D721Med (cell line): ENCODE measurements at regions not wholly inside any gene's neighbourhood (a gene's known extent, or its start where the extent isn't known, plus 50 kb on each side); places are given as distances from the start of the nearest gene placed in this dataset.

Experiments
- DNase-seq: peaks from one replicate; pipeline ENCODE4 v3.0.0; 2011; ENCODE audit warnings: low spot score; ENCODE audit not compliant: insufficient read length
- FAIRE-seq: peaks from 2 replicates; lab custom pipeline; 2011; peaks lifted over from hg19 to GRCh38; lab: Jason Lieb, UNC
- TF ChIP-seq, protein P1 (sequence below): IDR thresholded peaks from 2 replicates; pipeline ENCODE4 v1.5.1; 2012; ENCODE audit warnings: mild to moderate bottlenecking, control low read depth; ENCODE audit not compliant: insufficient read depth; ENCODE audit errors: missing control alignments

DNA sequence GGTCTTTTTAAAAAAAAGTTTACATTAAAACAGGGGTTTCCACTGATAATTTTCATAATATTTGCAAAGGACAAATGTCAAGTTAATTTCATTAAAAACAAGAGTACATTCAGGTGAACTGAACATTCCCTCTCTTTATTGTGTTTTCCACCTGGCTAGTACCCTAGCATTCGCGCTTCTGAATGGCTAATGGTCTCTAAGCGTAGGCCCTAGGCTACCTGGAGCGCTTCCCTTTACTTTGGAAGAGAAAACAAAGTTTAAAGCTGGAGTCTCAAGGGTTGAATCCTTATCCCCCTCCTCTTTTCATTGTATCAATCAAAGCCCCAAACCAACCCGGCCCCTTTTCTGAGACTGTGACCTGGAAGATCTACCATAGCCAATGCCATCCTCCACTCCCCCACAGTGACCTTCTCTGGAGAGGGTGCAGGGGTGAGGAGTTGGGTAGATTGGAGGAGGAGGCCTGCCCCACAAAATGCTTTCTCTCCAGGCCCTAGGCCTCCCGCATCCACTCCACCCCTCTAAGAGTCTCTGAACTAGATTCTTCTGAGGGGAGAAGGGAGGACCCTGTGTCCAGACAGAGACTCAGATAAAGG lies 73.3 kb upstream of the TBCA start:
- DNase-seq (no peak), FAIRE-seq (no peak)
- TF ChIP-seq, protein P1, sequence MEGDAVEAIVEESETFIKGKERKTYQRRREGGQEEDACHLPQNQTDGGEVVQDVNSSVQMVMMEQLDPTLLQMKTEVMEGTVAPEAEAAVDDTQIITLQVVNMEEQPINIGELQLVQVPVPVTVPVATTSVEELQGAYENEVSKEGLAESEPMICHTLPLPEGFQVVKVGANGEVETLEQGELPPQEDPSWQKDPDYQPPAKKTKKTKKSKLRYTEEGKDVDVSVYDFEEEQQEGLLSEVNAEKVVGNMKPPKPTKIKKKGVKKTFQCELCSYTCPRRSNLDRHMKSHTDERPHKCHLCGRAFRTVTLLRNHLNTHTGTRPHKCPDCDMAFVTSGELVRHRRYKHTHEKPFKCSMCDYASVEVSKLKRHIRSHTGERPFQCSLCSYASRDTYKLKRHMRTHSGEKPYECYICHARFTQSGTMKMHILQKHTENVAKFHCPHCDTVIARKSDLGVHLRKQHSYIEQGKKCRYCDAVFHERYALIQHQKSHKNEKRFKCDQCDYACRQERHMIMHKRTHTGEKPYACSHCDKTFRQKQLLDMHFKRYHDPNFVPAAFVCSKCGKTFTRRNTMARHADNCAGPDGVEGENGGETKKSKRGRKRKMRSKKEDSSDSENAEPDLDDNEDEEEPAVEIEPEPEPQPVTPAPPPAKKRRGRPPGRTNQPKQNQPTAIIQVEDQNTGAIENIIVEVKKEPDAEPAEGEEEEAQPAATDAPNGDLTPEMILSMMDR, result no peak

DNA sequence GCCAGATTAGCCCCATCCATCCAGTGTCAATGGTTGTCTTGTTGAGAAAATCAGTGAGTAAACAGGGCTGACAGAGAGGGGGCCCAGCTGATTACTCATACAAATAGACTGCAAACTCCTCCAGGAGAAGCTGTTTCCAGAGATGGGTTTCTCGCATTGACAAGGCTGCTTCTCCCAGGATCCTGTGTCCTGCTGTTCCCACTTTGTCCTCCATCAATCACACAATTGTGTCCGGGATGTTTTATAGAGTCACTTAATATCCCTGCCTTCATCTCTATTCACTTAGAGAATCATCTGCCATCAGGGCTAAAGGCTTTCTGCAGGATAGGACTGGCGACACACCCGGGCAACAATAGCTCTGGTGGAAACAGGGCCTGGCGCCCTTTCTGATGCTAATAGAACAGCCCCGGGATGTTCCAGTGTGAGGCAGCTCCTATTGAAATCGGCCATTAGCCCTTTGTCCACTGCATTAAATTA lies 71.7 kb upstream of the TBCA start:
- TF ChIP-seq, protein P1, result no peak
- no peak for FAIRE-seq
- no peak for DNase-seq

DNA sequence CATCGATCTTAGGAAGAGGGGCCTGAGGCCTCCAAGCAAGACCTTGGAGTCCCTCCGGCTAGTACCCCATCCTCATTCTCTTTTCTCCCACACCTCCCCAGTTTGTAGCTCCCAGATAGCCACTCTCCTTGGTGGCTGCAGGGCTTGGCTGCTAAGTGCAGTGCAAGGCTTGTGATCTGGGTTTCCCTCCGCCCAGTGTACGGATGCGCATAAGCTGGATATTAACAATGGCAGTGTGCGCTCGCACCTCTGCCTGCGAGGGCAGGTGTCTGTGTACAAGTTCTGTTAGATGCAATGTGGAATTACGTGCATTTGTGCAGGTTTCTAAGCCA lies 71.0 kb upstream of the TBCA start:
- FAIRE-seq, result no peak
- TF ChIP-seq, protein P1, result no peak

DNA sequence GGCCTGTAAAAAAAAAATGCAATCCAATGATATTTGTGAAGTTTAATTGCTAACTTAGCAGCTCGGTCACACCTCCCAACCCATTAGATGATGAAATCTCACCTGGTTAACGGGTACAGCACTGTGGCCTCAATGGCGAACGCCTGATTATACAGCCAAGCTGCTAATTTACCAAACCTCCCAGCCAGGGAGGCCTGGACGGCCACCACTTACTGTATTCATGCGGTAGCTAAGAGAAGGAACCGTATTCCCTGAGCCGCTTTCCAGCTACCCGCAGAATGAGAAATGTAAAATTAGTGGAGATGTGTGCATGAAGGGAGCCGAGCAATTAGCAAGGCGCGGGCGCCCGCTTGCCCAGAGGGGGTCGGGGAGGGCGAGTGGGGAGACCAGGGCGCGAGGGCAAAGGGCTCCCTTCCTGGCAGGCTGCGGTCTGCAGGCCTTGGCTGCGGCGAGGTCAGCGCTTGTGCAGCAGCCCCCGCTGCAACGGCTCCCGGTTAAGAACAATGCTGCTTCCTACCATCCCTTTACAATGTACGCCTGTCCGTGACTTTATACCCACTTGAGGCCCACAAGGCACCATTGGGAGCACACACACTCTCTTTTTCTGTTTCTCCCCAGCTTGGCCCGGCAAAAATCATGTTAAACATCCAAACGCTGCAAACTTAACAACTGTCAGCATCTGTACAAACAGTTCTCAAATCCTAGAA lies 70.4 kb upstream of the TBCA start:
- TF ChIP-seq, protein P1, result no peak

More for the DNA sequence above, 71.0 kb upstream of the TBCA start:
- no peak for DNase-seq

DNA sequence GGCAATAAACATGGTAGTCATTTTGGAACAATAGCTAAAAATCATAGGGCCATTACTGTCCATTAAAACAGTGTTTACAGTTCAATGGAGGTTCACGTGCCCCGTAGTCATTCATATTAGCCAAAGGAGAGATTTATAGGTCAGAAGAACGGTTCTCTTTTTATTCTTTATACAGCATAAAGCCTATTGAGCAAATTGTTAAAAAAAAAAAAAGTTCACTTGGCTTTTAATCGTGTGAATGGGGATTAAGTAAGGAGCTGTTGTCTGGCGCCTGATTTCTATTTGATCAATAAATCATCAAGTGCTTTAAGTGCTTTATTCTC lies 69.1 kb upstream of the TBCA start:
- DNase-seq, result no peak
- no peak for FAIRE-seq
- TF ChIP-seq, protein P1, result no peak

More for the DNA sequence above, 70.4 kb upstream of the TBCA start:
- no peak for DNase-seq
- no peak for FAIRE-seq

DNA sequence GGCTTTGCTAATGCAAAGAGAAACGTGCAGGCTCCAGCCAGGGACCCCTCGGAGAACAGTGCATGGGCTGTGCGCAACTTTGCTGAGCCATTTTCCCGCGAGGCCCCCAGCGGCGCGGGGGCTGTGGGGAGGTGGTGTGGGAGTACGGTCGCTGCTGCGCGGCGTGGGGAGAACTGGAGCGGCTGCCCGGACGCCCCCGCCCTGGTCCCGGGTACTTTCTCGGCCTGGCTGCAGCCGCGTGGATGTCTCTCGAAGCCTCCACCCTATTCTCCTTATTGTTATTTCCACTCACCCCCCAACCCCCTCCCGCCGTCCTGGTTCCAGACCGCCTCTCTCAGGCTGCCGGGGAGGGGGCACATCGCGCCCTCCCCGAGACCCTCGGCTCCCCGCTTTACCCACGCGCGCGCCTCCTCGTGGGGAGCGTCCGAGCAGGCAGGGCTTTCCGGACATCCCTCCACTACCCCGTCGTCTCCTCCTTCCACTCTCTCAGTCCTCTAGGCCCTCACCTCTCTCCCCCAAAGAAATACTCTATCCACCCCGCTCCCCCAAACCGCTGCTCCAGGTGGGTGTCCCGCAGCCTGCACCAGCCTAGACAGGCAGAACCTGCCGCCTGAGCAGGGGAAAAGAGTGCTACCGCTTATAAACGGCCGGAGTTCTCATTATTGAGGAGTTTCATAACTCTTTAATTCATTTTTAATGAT lies 68.6 kb upstream of the TBCA start:
- TF ChIP-seq, protein P1, result no peak
- no peak for DNase-seq
- FAIRE-seq, result no peak

DNA sequence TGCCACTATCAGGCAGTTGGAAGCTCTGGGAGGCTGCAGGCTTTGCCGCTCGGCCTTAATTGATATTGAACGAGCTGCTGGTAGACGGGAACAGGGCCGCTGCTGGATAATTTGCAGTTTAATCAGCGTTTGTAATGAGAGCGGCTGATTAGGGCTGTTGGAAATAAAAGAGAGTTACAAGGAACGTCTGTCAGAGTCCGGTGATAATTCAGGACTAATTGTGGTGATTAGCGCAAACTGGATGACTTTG lies 68.2 kb upstream of the TBCA start:
- DNase-seq (no peak), FAIRE-seq (no peak)
- TF ChIP-seq, protein P1, result no peak
